Lower leg skin (tissue), 4 donors: ENCODE measurements at regions not wholly inside any gene's neighbourhood (a gene's known extent, or its start where the extent isn't known, plus 50 kb on each side); places are given as distances from the start of the nearest gene placed in this dataset.

ENCODE experiments used
- DNase-seq, 2 donors: peaks; one replicate each; pipeline ENCODE4 v3.0.0-alpha.2; 2019; ENCODE audit warnings: low spot score in 2 of 2
- H3K4me3 ChIP-seq: fragments of 200-600 bp; sonication (generic); 2 replicates; pipeline ENCODE4 v1.5.1; 2017; ENCODE audit warnings: mild to moderate bottlenecking, low read depth; ENCODE audit not compliant: poor library complexity, severe bottlenecking
- CTCF ChIP-seq, 3 donors: fragments of 450-650 bp; IDR thresholded peaks; one replicate each; pipeline ENCODE4 v1.5.1; 2016; ENCODE audit warnings: antibody characterized with exemption in 3 of 3, mild to moderate bottlenecking in 3 of 3, moderate library complexity in 2 of 3
- POLR2A ChIP-seq, 2 donors: fragments of 450-650 bp; IDR thresholded peaks; one replicate each; pipeline ENCODE4 v1.6.1; 2016 to 2017; ENCODE audit warnings: antibody characterized with exemption in 2 of 2, mild to moderate bottlenecking in 1 of 2, moderate library complexity in 1 of 2
- WGBS, 2 donors: methylation state at CpG; one replicate each; pipeline ENCODE4 v1.1.5; 2018; 5-methylcytosine and 5-hydroxymethylcytosine counted together
- intact Hi-C: fragments of 100-400 bp; cut with DNase I; formaldehyde crosslinking; loops from one replicate; pipeline ENCODE4 v1.15.0; 2023; ENCODE audit warnings: low total_unique reads

- H3K4me3 ChIP-seq = no peak overlapping the region
- no peak for TF ChIP-seq POLR2A (IDR thresholded peaks at IDR 0.05)
- no peak for TF ChIP-seq CTCF (IDR thresholded peaks at IDR 0.05)
- intact Hi-C loops = no loop called here
- WGBS, 2 donors = 69 to 77% methylated on average over 2 of the region's 2 CpGs
- no peak for DNase-seq
Observed at GRCh38 chr5:99866740-99867139, 668.4 kb upstream of the FAM174A start.

- no peak for TF ChIP-seq POLR2A (IDR thresholded peaks at IDR 0.05)
- no peak for TF ChIP-seq CTCF (IDR thresholded peaks at IDR 0.05)
- intact Hi-C loops = no loop called here
- H3K4me3 ChIP-seq = no peak overlapping the region
- DNase-seq = no peak
Observed at GRCh38 chr5:99865159-99865558, 670.0 kb upstream of the FAM174A start.

GRCh38 chr5:99835791-99836190 is 699.4 kb upstream of the FAM174A start:
- 91 to 93% methylated on average over 4 of the region's 4 CpGs for WGBS, 2 donors
- no peak for TF ChIP-seq CTCF (IDR thresholded peaks at IDR 0.05)
- TF ChIP-seq POLR2A (IDR thresholded peaks at IDR 0.05) = no peak
- peak in 1 of 2 donors; percentile 71 for DNase-seq
- no peak overlapping the region for H3K4me3 ChIP-seq
- intact Hi-C loops = no loop called here

GRCh38 chr5:99827136-99827535 is 708.0 kb upstream of the FAM174A start:
- no peak overlapping the region for H3K4me3 ChIP-seq
- no peak for DNase-seq
- no peak for TF ChIP-seq POLR2A (IDR thresholded peaks at IDR 0.05)
- intact Hi-C loops = no loop called here
- WGBS, 2 donors = 81 to 90% methylated on average over 2 of the region's 2 CpGs

GRCh38 chr5:99817796-99818195 is 717.4 kb upstream of the FAM174A start:
- TF ChIP-seq POLR2A (IDR thresholded peaks at IDR 0.05) = no peak
- TF ChIP-seq CTCF (IDR thresholded peaks at IDR 0.05) = no peak
- 90 to 92% methylated on average over 17 of the region's 17 CpGs for WGBS, 2 donors
- intact Hi-C loops = no loop called here
- no peak for DNase-seq
- H3K4me3 ChIP-seq = no peak overlapping the region

GRCh38 chr5:99814321-99815063 is 720.7 kb upstream of the FAM174A start:
- no peak overlapping the region for H3K4me3 ChIP-seq
- no peak for TF ChIP-seq CTCF (IDR thresholded peaks at IDR 0.05)
- no peak for TF ChIP-seq POLR2A (IDR thresholded peaks at IDR 0.05)
- no peak for DNase-seq
- 51 to 81% methylated on average over 3 of the region's 3 CpGs for WGBS, 2 donors
- intact Hi-C loops = no loop called here
